ENCODE measurements at regions not wholly inside any gene's neighbourhood (a gene's known extent, or its start where the extent isn't known, plus 50 kb on each side); places are given as distances from the start of the nearest gene placed in this dataset.

DNA sequence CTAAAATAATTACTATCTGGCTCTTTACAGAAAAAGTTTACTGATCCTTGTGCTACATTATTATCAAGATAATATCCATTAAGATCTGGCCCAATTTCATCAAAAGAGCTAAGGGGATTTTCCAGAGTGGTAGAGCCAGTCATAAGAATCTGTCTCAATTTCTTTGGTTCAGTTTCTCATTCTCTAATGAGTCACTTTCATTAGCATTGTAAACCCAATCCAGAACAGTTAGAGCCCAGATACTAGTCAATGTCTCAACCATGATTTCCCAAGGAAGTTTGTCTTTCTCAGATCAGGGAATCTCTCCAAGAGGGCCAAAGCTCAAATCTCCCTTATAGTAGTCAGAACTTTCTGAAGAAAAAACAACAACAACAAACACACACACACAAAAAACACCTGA lies 131.1 kb upstream of the PPP2R3A start:
- intact Hi-C loops (cut with micrococcal nuclease) (no loop called here), in situ Hi-C loops (cut with MboI) (no loop called here)
- H4K20me1 ChIP-seq (replicated peaks; ENCODE audit: control insufficient read depth, insufficient read depth, low read length) = no peaks in the 10 kb centered on the region
- H3K9me3 ChIP-seq (replicated peaks; ENCODE audit: control insufficient read depth, insufficient read depth, low read depth, low read length) = no peaks in the 10 kb centered on the region
- DNase-seq (ENCODE audit: extremely low read depth in 1 of 4, low spot score in 3 of 4) = no peak
- no peaks in the 10 kb centered on the region for H3K36me3 ChIP-seq (ENCODE audit: control insufficient read depth, insufficient read depth, low read length)
- no peak for ATAC-seq
- H3K79me2 ChIP-seq (ENCODE audit: control insufficient read depth, insufficient read depth, low read length) = no peaks in the 10 kb centered on the region
- FAIRE-seq = no peak
- no peaks in the 10 kb centered on the region for H3K27me3 ChIP-seq (ENCODE audit: control insufficient read depth in 2 of 2, insufficient read depth in 2 of 2, low read length in 2 of 2)
- no peak overlapping the region for H3K4me3 ChIP-seq
- H3K4me1 ChIP-seq (replicated peaks in 1 of 2; ENCODE audit: control insufficient read depth in 2 of 2, insufficient read depth in 2 of 2, low read length in 2 of 2) = no peaks in the 10 kb centered on the region
- H2AFZ ChIP-seq (ENCODE audit: low read depth, low read length) = no peak overlapping the region
- no peak overlapping the region for H3K9ac ChIP-seq (ENCODE audit: insufficient read depth in 1 of 2, low read depth in 2 of 2, low read length in 2 of 2)
- H3K27ac ChIP-seq (ENCODE audit: extremely low read depth, low read depth, low read length) = no peak overlapping the region
- H3K9me1 ChIP-seq (ENCODE audit: control insufficient read depth, insufficient read depth, low read length) = no peaks in the 10 kb centered on the region
- no TSS peak for BruUV-seq (replicated peaks)
- CTCF ChIA-PET (ENCODE audit: low intra/inter-chr PET ratio) = no interaction called here
- no peak overlapping the region for H3K4me2 ChIP-seq (ENCODE audit: insufficient read depth, low read length)
- POLR2A ChIA-PET = no interaction called here
- no peak for TF ChIP-seq MCM7 (IDR thresholded peaks at IDR 0.05)
- TF ChIP-seq, protein P1, sequence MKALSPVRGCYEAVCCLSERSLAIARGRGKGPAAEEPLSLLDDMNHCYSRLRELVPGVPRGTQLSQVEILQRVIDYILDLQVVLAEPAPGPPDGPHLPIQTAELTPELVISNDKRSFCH (CRISPR knock-in tag; IDR thresholded peaks at IDR 0.05) = no peak
- TF ChIP-seq, protein P1 (tag; IDR thresholded peaks at IDR 0.05) = no peak
- no peak for TF ChIP-seq SRSF7 (optimal IDR thresholded peaks at IDR 0.05; ENCODE audit: low read depth, low read length)
- TF ChIP-seq, protein P2, sequence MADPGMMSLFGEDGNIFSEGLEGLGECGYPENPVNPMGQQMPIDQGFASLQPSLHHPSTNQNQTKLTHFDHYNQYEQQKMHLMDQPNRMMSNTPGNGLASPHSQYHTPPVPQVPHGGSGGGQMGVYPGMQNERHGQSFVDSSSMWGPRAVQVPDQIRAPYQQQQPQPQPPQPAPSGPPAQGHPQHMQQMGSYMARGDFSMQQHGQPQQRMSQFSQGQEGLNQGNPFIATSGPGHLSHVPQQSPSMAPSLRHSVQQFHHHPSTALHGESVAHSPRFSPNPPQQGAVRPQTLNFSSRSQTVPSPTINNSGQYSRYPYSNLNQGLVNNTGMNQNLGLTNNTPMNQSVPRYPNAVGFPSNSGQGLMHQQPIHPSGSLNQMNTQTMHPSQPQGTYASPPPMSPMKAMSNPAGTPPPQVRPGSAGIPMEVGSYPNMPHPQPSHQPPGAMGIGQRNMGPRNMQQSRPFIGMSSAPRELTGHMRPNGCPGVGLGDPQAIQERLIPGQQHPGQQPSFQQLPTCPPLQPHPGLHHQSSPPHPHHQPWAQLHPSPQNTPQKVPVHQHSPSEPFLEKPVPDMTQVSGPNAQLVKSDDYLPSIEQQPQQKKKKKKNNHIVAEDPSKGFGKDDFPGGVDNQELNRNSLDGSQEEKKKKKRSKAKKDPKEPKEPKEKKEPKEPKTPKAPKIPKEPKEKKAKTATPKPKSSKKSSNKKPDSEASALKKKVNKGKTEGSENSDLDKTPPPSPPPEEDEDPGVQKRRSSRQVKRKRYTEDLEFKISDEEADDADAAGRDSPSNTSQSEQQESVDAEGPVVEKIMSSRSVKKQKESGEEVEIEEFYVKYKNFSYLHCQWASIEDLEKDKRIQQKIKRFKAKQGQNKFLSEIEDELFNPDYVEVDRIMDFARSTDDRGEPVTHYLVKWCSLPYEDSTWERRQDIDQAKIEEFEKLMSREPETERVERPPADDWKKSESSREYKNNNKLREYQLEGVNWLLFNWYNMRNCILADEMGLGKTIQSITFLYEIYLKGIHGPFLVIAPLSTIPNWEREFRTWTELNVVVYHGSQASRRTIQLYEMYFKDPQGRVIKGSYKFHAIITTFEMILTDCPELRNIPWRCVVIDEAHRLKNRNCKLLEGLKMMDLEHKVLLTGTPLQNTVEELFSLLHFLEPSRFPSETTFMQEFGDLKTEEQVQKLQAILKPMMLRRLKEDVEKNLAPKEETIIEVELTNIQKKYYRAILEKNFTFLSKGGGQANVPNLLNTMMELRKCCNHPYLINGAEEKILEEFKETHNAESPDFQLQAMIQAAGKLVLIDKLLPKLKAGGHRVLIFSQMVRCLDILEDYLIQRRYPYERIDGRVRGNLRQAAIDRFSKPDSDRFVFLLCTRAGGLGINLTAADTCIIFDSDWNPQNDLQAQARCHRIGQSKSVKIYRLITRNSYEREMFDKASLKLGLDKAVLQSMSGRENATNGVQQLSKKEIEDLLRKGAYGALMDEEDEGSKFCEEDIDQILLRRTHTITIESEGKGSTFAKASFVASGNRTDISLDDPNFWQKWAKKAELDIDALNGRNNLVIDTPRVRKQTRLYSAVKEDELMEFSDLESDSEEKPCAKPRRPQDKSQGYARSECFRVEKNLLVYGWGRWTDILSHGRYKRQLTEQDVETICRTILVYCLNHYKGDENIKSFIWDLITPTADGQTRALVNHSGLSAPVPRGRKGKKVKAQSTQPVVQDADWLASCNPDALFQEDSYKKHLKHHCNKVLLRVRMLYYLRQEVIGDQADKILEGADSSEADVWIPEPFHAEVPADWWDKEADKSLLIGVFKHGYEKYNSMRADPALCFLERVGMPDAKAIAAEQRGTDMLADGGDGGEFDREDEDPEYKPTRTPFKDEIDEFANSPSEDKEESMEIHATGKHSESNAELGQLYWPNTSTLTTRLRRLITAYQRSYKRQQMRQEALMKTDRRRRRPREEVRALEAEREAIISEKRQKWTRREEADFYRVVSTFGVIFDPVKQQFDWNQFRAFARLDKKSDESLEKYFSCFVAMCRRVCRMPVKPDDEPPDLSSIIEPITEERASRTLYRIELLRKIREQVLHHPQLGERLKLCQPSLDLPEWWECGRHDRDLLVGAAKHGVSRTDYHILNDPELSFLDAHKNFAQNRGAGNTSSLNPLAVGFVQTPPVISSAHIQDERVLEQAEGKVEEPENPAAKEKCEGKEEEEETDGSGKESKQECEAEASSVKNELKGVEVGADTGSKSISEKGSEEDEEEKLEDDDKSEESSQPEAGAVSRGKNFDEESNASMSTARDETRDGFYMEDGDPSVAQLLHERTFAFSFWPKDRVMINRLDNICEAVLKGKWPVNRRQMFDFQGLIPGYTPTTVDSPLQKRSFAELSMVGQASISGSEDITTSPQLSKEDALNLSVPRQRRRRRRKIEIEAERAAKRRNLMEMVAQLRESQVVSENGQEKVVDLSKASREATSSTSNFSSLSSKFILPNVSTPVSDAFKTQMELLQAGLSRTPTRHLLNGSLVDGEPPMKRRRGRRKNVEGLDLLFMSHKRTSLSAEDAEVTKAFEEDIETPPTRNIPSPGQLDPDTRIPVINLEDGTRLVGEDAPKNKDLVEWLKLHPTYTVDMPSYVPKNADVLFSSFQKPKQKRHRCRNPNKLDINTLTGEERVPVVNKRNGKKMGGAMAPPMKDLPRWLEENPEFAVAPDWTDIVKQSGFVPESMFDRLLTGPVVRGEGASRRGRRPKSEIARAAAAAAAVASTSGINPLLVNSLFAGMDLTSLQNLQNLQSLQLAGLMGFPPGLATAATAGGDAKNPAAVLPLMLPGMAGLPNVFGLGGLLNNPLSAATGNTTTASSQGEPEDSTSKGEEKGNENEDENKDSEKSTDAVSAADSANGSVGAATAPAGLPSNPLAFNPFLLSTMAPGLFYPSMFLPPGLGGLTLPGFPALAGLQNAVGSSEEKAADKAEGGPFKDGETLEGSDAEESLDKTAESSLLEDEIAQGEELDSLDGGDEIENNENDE (IDR thresholded peaks at IDR 0.05; ENCODE audit: low read depth, low read length) = no peak
- TF ChIP-seq, protein P3, sequence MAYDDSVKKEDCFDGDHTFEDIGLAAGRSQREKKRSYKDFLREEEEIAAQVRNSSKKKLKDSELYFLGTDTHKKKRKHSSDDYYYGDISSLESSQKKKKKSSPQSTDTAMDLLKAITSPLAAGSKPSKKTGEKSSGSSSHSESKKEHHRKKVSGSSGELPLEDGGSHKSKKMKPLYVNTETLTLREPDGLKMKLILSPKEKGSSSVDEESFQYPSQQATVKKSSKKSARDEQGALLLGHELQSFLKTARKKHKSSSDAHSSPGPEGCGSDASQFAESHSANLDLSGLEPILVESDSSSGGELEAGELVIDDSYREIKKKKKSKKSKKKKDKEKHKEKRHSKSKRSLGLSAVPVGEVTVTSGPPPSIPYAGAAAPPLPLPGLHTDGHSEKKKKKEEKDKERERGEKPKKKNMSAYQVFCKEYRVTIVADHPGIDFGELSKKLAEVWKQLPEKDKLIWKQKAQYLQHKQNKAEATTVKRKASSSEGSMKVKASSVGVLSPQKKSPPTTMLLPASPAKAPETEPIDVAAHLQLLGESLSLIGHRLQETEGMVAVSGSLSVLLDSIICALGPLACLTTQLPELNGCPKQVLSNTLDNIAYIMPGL (CRISPR knock-in tag; IDR thresholded peaks at IDR 0.05) = no peak
- no peak for TF ChIP-seq KHSRP (IDR thresholded peaks at IDR 0.05)
- TF ChIP-seq SAFB2 (IDR thresholded peaks at IDR 0.05; ENCODE audit: borderline replicate concordance, low read depth, low read length, severe bottlenecking) = no peak
- no peak for TF ChIP-seq ELF1 (tag; IDR thresholded peaks at IDR 0.05)
- no peak for TF ChIP-seq ZNF232 (CRISPR knock-in tag; IDR thresholded peaks at IDR 0.05)
- no peak for TF ChIP-seq RBM14 (IDR thresholded peaks at IDR 0.05; ENCODE audit: borderline replicate concordance, insufficient read depth, low read depth, low read length)

Data from K562 (cell line).